Brain microvascular endothelial cell (primary cell): ENCODE measurements at regions not wholly inside any gene's neighbourhood (a gene's known extent, or its start where the extent isn't known, plus 50 kb on each side); places are given as distances from the start of the nearest gene placed in this dataset.
"Not testable (repeated sequence)": the region's sequence is repeated elsewhere in the genome, so short reads cannot be mapped to it uniquely, and the experiment has no call there.

Source experiments
- DNase-seq: peaks from one replicate; pipeline ENCODE4 v3.0.0-alpha.2; 2020
- H3K27ac ChIP-seq: fragments of 250-450 bp; sonication (Bioruptor Pico); 2 replicates; pipeline ENCODE4 v1.5.1; 2020; ENCODE audit warnings: mild to moderate bottlenecking, moderate library complexity
- H3K27me3 ChIP-seq: fragments of 250-450 bp; sonication (Bioruptor Pico); replicated peaks from 2 replicates; pipeline ENCODE4 v1.5.1; 2020; ENCODE audit warnings: mild to moderate bottlenecking
- H3K36me3 ChIP-seq: fragments of 250-450 bp; sonication (Bioruptor Pico); replicated peaks from 2 replicates; pipeline ENCODE4 v1.5.1; 2020; ENCODE audit warnings: mild to moderate bottlenecking
- H3K4me3 ChIP-seq: 2 replicates; pipeline ENCODE4 v1.5.1; 2011; ENCODE audit warnings: low read depth, mild to moderate bottlenecking, control low read depth, low read length, moderate library complexity
- in situ Hi-C: cut with HindIII; loops from 2 replicates; pipeline ENCODE4 v1.10.0; 2017; ENCODE audit warnings: low sequenced_read_pairs, low pct_ligation_motif_present
- TF ChIP-seq, protein P1 (sequence below): IDR thresholded peaks from 2 replicates; pipeline ENCODE4 v1.5.1; 2011; ENCODE audit warnings: low read depth, mild to moderate bottlenecking, moderate library complexity, low read length, control low read depth, inconsistent platforms; ENCODE audit errors: missing control alignments

DNA sequence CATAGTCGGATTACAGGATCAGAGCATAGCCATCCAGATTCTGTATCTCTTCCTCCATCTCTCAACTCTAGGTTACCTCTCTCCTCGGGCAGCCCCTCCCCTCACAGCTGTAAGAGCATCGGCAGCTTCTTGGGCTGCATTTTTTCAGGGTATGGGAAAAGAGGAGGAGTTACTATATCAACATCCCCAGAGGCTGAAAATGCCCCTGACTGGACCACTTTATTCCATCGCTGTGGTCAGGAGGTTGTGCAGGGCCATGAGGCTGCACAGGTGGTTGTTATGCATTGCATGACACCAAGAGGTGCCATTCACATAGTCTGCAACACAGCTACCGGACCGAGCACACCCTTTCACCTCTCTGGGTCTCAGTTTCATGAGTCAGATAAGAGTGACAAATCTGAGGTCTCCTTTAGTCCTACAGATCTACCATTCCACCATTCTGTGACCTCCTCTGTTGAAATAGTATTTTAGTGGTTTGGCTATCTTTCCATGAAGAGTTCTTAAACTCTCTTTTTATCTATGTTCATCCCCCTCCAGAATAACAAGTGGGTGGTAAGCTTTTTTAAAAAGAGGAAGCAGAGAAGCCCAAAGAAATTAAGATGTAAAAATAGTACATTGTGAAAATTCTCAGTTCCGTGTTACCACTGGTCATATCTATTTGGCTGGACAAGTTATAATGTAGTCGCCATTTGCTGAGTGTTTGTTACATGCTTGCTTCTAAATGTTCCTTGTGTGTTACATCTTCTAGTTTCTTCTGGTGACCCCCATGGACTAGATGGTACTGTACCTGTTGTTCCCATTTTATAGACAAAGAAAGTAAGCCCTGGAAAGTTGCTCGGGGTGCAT lies 56.6 kb upstream of the SLC1A4 start:
- DNase-seq = no peak
- Histone ChIP-seq H3K27me3 (peaks cover 2% of the 10 kb centered on the region), H3K36me3 (no peaks in the 10 kb centered on the region), H3K27ac (no peak overlapping the region), H3K4me3 (no peak overlapping the region)
- TF ChIP-seq, protein P1, sequence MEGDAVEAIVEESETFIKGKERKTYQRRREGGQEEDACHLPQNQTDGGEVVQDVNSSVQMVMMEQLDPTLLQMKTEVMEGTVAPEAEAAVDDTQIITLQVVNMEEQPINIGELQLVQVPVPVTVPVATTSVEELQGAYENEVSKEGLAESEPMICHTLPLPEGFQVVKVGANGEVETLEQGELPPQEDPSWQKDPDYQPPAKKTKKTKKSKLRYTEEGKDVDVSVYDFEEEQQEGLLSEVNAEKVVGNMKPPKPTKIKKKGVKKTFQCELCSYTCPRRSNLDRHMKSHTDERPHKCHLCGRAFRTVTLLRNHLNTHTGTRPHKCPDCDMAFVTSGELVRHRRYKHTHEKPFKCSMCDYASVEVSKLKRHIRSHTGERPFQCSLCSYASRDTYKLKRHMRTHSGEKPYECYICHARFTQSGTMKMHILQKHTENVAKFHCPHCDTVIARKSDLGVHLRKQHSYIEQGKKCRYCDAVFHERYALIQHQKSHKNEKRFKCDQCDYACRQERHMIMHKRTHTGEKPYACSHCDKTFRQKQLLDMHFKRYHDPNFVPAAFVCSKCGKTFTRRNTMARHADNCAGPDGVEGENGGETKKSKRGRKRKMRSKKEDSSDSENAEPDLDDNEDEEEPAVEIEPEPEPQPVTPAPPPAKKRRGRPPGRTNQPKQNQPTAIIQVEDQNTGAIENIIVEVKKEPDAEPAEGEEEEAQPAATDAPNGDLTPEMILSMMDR = no peak
- in situ Hi-C loops = no loop called here

DNA sequence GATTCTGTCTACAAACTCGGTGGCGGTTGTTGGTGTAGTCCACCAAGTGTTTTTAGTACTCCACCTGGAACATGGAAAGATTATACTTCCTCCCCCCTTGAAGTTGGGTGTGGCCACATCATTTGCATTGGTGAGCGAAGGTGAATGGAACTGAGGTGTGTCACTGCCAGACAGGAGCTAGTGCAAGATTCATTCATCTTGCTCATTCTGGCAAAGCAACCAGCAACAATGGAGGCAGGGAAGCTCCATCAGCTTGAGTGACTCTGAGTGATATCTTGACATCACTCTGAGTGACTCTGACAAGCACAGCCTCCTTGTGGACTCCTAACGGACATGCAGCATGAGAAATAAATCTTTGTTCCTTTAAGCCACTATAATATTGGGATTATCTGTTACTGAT lies 54.7 kb upstream of the SLC1A4 start:
- no peaks in the 10 kb centered on the region for H3K36me3 ChIP-seq
- H3K27ac ChIP-seq = no peak overlapping the region
- in situ Hi-C loops = no loop called here
- H3K4me3 ChIP-seq = no peak overlapping the region
- TF ChIP-seq, protein P1 = no peak
- no peak for DNase-seq
- H3K27me3 ChIP-seq = peaks cover 4% of the 10 kb centered on the region

DNA sequence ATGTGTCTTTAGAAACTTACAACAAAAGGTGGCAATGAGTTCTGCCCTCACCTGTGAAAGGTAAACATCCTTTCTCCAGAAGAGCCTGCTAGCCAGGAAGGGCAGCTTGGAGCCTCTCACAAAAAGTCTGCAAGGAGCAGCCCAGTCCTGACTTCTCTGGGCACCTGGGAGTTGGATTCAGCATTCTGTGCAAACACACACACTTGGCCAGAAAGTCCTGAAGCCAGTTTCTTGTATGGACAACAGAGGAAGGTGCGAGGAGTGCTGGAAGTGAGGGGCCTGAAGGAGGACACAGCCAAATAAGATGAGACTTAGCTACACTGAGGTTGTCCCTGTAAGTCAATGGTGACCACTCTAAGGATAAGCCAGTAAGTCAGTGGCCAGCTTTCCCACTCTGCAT lies 52.4 kb upstream of the SLC1A4 start:
- H3K4me3 ChIP-seq = no peak overlapping the region

DNA sequence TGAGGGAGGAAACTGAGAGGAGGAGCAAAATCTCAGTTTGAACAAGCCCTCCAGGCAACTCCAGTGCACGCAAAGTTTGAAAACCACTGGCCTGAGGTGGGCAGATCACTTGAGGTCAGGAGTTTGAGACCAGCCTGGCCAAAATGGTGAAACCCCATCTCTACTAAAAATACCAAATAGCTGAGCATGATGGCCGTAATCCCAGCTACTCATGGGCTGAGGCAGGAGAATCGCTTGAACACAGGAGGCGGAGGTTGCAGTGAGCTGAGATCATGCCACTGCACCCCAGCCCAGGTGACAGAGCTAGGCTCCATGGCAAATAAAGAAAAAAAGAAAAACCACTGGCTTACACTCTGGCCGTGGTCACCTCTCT lies 51.9 kb upstream of the SLC1A4 start:
- H3K27ac ChIP-seq, H3K27me3 ChIP-seq, in situ Hi-C loops, H3K36me3 ChIP-seq, DNase-seq, H3K4me3 ChIP-seq: not testable (repeated sequence)

More for the DNA sequence above, 52.4 kb upstream of the SLC1A4 start:
- no peak overlapping the region for H3K27ac ChIP-seq
- TF ChIP-seq, protein P1 = no peak
- in situ Hi-C loops = no loop called here
- peaks cover 2% of the 10 kb centered on the region for H3K27me3 ChIP-seq
- no peak for DNase-seq
- no peaks in the 10 kb centered on the region for H3K36me3 ChIP-seq

DNA sequence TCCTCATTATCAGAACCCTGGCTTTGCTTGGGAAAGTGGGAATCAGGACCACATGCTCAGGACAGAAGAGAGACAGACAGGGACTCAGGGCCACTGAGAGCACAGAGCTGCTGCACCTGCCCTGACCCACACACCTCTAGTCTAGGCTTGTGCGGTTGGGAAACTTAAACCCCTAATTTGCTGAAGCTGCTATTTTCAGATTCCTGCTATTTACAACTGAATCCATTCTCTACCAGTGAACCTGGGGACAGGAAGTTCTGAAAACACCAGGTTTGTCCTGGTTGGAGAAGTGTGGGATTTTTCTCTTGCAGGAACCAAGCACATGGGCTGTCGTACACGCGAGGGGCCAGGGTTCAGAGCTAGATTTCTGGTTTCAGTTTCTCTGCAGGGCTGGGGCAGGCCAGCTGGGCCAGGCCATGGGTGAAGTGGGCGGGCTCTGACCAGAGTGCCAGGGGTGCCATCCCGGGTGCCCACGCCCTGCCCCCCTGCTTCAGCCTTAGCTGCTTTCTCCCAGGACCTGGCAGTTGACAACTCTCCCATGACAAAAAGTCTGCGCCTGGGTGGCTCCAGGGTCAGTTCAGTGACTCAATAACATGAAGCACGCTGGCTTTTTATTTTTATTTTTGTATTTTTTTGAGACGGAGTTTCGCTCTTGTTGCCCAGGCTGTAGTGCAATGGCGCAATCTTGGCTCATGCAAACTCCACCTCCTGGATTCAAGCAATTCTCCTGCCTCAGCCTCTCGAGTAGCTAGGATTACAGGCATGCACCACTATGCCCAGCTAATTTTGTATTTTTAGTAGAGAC lies 51.3 kb upstream of the SLC1A4 start:
- TF ChIP-seq, protein P1 = no peak
- in situ Hi-C loops = no loop called here
- no peak for DNase-seq
- Histone ChIP-seq H3K36me3 (no peaks in the 10 kb centered on the region), H3K27ac (no peak overlapping the region), H3K4me3 (no peak overlapping the region), H3K27me3 (peaks cover 2% of the 10 kb centered on the region)

DNA sequence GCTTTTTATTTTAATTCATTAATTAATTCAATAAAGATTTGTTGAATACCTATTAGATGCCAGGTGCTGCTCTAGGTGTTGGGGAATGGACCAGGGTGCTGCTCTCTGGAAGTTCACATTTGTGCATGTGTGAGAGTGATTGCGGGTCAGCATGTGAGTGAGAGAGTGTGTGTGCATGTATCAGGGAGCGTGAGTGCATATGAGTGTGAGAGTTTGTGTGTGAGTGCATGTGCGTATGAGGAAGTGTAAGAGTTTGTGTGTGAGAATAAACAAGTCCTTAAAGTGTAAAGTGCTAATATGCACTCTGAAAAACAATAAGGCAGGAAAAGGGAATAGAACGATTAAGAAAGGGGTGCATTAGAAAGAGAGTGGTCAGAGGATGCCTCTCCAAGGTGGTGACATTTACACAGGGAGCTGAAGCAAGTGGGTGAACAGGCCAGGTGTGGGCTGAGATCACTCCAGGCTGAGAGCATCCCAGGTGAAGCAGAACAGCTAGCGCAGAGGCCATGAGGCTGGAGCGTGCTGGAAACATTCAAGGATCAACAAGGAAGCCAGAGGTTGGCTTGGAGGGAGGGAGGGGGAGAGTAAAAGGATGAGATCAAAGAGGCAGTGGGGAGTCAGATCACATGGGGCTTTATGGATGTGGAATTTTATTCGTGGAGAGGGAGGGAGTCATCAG lies 50.5 kb upstream of the SLC1A4 start:
- in situ Hi-C loops = no loop called here
- Histone ChIP-seq H3K4me3 (no peak overlapping the region), H3K36me3 (no peaks in the 10 kb centered on the region), H3K27me3 (peaks cover 2% of the 10 kb centered on the region), H3K27ac (no peak overlapping the region)
- DNase-seq = no peak
- TF ChIP-seq, protein P1 = no peak
